Bronchial epithelial cell (primary cell): ENCODE measurements at regions not wholly inside any gene's neighbourhood (a gene's known extent, or its start where the extent isn't known, plus 50 kb on each side); places are given as distances from the start of the nearest gene placed in this dataset.

Experiments
- DNase-seq: peaks from one replicate; pipeline ENCODE4 v3.0.0-alpha.2; 2010; ENCODE audit warnings: low read depth
- FAIRE-seq: peaks from 2 replicates; lab custom pipeline; 2011; peaks lifted over from hg19 to GRCh38; lab: Jason Lieb, UNC
- H3K27me3 ChIP-seq: 2 replicates; pipeline ENCODE4 v1.5.1; 2011; ENCODE audit warnings: low read length; ENCODE audit not compliant: control insufficient read depth, insufficient read depth
- H3K36me3 ChIP-seq: 2 replicates; pipeline ENCODE4 v1.5.1; 2011; ENCODE audit warnings: low read length; ENCODE audit not compliant: control insufficient read depth, insufficient read depth
- H3K4me3 ChIP-seq: 2 replicates; pipeline ENCODE4 v1.5.1; 2011; ENCODE audit warnings: mild to moderate bottlenecking, low read depth, low read length, control low read depth
- TF ChIP-seq, protein P1 (sequence below): IDR thresholded peaks from 2 replicates; pipeline ENCODE4 v1.5.1; 2011; ENCODE audit warnings: mild to moderate bottlenecking, moderate library complexity, low read length, control low read depth, inconsistent platforms; ENCODE audit not compliant: insufficient read depth, severe bottlenecking

DNA sequence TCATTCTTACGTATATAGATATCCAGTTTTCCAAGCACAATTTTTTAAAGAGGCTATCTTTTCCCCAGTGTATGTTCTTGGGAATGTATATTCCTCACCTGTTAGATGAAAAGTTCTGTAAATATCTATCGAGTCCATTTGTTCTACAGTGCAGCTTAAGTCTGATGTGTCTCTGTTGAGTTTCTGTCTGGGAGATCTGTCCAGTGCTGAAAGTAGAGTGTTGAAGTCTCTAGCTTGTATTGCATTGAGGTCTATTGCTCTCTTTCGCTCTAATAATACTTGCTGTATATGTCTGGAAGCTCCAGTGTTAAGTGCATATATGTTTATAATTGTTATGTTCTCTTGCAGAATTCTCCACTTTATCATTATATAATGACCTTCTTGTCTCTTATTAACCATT lies 373.1 kb downstream of the PPARGC1A start:
- TF ChIP-seq, protein P1, sequence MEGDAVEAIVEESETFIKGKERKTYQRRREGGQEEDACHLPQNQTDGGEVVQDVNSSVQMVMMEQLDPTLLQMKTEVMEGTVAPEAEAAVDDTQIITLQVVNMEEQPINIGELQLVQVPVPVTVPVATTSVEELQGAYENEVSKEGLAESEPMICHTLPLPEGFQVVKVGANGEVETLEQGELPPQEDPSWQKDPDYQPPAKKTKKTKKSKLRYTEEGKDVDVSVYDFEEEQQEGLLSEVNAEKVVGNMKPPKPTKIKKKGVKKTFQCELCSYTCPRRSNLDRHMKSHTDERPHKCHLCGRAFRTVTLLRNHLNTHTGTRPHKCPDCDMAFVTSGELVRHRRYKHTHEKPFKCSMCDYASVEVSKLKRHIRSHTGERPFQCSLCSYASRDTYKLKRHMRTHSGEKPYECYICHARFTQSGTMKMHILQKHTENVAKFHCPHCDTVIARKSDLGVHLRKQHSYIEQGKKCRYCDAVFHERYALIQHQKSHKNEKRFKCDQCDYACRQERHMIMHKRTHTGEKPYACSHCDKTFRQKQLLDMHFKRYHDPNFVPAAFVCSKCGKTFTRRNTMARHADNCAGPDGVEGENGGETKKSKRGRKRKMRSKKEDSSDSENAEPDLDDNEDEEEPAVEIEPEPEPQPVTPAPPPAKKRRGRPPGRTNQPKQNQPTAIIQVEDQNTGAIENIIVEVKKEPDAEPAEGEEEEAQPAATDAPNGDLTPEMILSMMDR = no peak
- no peak for FAIRE-seq
- no peak overlapping the region for H3K4me3 ChIP-seq
- no peaks in the 10 kb centered on the region for H3K27me3 ChIP-seq
- H3K36me3 ChIP-seq = no peaks in the 10 kb centered on the region
- peak; percentile 6 for DNase-seq

DNA sequence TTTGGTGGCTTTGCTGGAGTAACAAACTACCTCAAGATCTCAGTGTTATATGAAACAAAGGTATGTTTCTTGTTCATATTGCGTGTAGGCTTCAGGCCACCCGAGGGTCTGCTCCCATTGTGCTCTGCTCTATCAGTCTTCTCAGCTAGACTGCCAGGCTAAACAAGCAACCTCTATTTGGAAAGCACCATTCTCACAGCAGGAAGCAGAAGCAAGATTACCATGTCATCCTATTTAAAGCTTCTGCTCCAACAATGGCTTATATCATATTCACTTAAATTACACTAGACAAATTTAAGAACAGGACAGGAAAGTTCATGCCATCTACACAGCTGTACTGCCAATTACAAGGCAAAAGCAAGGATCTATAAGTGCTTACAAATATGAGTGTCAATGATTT lies 385.8 kb downstream of the PPARGC1A start:
- Histone ChIP-seq H3K36me3 (no peaks in the 10 kb centered on the region), H3K4me3 (no peak overlapping the region), H3K27me3 (no peaks in the 10 kb centered on the region)
- DNase-seq = no peak
- FAIRE-seq = no peak
- TF ChIP-seq, protein P1 = no peak

DNA sequence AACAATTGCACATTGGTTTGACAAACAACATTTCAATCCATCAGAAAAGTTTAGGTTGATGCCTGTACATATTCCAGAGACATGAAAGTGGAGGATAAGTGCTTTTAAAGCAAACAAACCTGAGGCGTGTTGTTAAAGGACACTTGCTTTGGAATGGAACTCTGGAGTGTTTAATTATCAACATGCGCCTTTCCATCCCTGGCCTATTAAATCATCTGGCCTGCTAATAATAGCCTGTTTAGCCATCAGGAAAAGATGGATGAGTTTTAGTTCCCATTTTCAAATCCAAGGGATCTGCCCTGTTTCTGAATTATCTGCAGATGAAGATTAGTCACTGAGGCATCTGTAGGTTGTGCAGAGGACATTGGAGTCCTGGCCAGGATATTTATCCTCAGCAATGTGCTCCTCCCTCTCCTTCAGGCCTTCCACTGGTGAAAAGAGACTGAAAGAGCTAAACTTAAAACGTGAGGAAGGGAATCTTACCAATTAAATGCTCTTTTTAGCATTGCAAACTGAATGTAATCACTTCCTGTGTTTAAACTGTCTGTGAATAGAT lies 388.9 kb downstream of the PPARGC1A start:
- no peak for FAIRE-seq
- TF ChIP-seq, protein P1 = no peak

DNA sequence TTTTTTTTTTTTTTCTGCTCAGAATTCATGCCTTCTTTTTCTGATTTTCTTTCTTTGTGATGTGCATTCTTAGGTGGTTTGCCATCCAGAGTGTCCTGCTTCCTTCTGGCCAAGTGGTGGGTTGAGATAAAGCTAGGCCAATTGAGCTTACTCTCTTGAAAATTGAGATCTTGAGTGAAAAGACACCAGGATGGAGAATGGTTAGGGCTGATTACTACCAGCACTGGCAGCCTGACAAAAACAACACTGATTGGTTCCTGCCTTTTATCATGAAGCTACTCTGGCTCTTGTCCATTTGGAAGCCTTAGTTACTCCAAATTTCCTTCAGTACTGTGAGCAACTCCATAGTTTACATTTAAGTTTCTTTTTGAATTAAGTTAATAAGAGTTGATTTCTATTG lies 404.0 kb downstream of the PPARGC1A start:
- DNase-seq = no peak
- TF ChIP-seq, protein P1 = no peak
- no peak for FAIRE-seq

More for the DNA sequence above, 388.9 kb downstream of the PPARGC1A start:
- no peaks in the 10 kb centered on the region for H3K27me3 ChIP-seq
- H3K4me3 ChIP-seq = no peak overlapping the region
- no peak for DNase-seq
- no peaks in the 10 kb centered on the region for H3K36me3 ChIP-seq

DNA sequence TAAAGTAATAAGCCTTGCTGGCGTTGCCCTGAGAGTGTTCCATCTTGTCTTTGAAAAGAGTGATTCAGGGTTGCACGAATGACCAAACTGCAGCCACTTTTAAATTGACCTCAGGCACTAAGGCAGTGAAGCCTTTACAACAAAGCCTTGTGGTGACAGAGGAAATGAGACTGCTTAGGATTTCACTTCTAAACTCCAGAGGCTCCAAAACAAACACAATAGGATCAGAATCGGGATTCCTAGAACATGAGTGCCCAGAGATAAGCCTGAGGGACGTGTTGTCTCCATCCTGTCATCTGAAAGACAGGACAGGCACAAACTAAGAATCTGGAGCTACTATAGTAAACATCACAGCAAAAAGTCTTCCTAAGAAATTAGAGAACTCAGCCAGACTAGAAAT lies 405.2 kb downstream of the PPARGC1A start:
- TF ChIP-seq, protein P1 = no peak
- FAIRE-seq (no peak), DNase-seq (peak; percentile 2)
- H3K27me3 ChIP-seq = no peaks in the 10 kb centered on the region
- no peak overlapping the region for H3K4me3 ChIP-seq
- H3K36me3 ChIP-seq = no peaks in the 10 kb centered on the region

More for the DNA sequence above, 404.0 kb downstream of the PPARGC1A start:
- Histone ChIP-seq H3K27me3 (no peaks in the 10 kb centered on the region), H3K4me3 (no peak overlapping the region), H3K36me3 (no peaks in the 10 kb centered on the region)

DNA sequence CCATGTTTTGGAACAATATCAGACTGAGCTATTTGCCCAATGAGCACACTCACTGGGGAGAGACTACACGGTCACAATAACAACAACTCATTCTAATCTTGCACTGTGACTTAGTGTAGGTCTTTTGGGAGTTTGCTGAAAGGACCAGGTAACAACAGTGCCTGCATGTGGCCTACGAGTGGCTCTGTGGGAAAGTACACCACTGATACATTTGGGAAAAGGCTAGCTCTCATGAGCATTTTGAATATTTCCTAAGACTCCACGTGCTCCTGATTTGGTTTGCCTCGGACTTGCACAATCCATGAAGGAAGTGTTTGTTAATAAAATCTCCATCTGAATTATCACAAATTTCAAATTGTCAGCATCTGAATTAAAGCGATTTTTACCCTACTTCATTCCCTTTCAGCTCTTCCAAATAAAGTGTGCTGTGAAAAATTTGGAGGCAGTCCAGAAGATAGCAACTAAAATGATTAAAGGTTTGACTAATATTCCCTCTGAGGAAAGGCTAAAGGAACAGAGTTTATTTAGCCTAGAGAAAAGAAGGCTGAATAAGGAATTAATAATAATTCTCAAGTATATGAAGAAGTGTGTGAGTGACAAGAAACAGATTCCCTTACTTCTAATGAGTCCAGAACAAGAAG lies 406.4 kb downstream of the PPARGC1A start:
- TF ChIP-seq, protein P1 = no peak
- no peaks in the 10 kb centered on the region for H3K36me3 ChIP-seq
- no peak overlapping the region for H3K4me3 ChIP-seq
- no peak for DNase-seq
- FAIRE-seq = no peak
- H3K27me3 ChIP-seq = no peaks in the 10 kb centered on the region
